ENCODE measurements at regions not wholly inside any gene's neighbourhood (a gene's known extent, or its start where the extent isn't known, plus 50 kb on each side); places are given as distances from the start of the nearest gene placed in this dataset.
A peak's percentile ranks its signal among the peaks of the same experiment; 100 is the strongest.

DNA sequence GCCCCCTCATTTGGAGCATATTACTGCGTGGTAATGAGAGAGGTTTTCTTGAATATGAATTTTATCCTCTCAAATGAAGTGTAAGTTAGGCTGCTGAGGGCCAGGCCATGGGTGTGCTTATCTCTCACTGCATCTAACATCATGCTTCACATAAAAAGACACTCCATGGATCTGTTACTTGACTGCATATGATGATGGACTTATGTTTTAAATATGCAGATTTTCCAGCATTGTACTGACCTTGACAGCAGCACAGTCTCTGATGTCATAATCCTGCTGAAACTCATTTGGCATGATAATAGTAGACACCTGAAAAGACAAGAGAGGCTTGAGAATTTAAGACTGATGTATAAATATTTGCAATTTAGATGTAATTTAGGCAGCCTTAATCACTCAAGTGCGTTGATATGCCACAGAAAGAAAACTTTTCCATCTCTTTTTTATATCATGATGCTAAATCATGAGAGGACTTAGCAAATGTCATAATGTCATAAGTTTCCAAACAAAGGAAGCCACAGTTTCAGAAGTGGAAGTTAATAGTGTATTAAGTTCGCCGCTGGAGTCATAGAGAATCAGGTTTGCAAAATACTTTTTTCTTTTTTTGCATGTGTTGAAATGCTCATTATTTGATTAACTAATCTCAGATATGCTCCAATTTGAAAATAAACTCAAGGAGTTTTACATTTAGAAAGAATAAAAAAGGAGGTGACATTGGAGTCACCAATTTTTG, 62.7 kb upstream of the CD302 start:
- Mint-ChIP-seq H3K9me3 (no peaks in the 10 kb centered on the region), H3K27ac (peak overlapping the region in 1 of 8 donors; percentile 6), H3K27me3 (no peaks in the 10 kb centered on the region), H3K4me3 (no peak overlapping the region), H3K4me1 (no peaks in the 10 kb centered on the region), H3K36me3 (peaks cover 29 to 73% (median 41%) of the 10 kb centered on the region in 3 donors)
- Histone ChIP-seq H3K4me3 (ENCODE audit: low read length) (no peak overlapping the region), H3K4me1 (ENCODE audit: insufficient read depth, low read length) (no peaks in the 10 kb centered on the region), H3K27me3 (ENCODE audit: insufficient read depth, low read length, poor library complexity, severe bottlenecking) (no peaks in the 10 kb centered on the region), H3K9me3 (ENCODE audit: low read length) (no peaks in the 10 kb centered on the region), H3K36me3 (ENCODE audit: insufficient read depth, low read length) (peaks cover 17% of the 10 kb centered on the region), H3K27ac (ENCODE audit: low read depth, low read length) (no peak overlapping the region)
- POLR2A ChIA-PET = no interaction called here
- no peak for DNase-seq
- CTCF ChIA-PET = no interaction called here

DNA sequence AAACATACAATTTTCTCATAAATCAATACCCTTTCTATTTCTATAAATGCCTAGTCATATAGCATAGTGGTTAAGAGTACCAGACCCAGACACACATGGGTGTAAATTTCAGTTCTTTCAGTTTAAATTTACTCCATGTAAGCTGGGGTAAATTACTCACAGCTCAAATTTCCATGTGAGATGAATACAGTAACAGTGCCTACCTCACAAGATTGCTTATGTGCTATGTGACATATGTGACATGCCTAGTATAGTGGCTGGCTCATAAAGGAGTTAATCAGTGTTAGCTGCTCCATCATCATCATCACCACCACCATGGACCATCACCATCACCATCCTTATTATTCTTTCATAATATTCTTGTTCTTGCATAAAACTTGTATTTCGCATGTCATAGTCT, 61.6 kb upstream of the CD302 start:
- Histone ChIP-seq H3K27ac (ENCODE audit: low read depth, low read length) (no peak overlapping the region), H3K27me3 (ENCODE audit: insufficient read depth, low read length, poor library complexity, severe bottlenecking) (no peaks in the 10 kb centered on the region), H3K4me3 (ENCODE audit: low read length) (no peak overlapping the region), H3K36me3 (ENCODE audit: insufficient read depth, low read length) (peaks cover 24% of the 10 kb centered on the region), H3K4me1 (ENCODE audit: insufficient read depth, low read length) (no peaks in the 10 kb centered on the region), H3K9me3 (ENCODE audit: low read length) (no peaks in the 10 kb centered on the region)
- ChIA-PET CTCF (no interaction called here), POLR2A (no interaction called here)
- Mint-ChIP-seq H3K27me3 (no peaks in the 10 kb centered on the region), H3K27ac (peak overlapping the region in 1 of 8 donors; percentile 59), H3K4me3 (no peak overlapping the region), H3K36me3 (peaks cover 22 to 76% (median 43%) of the 10 kb centered on the region in 3 donors), H3K9me3 (no peaks in the 10 kb centered on the region), H3K4me1 (no peaks in the 10 kb centered on the region)
- DNase-seq = no peak

DNA sequence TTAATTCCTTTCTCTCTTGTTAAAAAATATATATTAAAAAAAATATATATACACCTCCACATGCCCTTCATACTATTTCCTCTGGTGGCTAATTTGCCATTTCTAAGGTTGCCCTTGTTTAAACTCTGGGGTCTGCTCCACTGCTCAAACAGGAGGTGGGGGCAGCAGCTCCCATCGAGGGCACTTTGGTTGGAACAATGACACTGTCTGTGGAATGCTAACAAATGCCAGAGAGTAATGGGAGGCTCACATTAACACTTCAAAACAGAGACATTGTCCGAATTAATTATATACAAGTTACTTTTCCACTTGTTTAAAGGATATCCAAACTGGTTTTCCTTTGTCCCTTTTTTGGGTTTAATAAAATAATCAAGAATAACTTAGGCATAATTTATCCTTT, 58.8 kb upstream of the CD302 start:
- DNase-seq = no peak
- Histone ChIP-seq H3K9me3 (ENCODE audit: low read length) (no peaks in the 10 kb centered on the region), H3K36me3 (ENCODE audit: insufficient read depth, low read length) (peaks cover 21% of the 10 kb centered on the region), H3K4me3 (ENCODE audit: low read length) (no peak overlapping the region), H3K4me1 (ENCODE audit: insufficient read depth, low read length) (no peaks in the 10 kb centered on the region), H3K27me3 (ENCODE audit: insufficient read depth, low read length, poor library complexity, severe bottlenecking) (no peaks in the 10 kb centered on the region), H3K27ac (ENCODE audit: low read depth, low read length) (no peak overlapping the region)
- ChIA-PET CTCF (no interaction called here), POLR2A (no interaction called here)
- H3K4me1 Mint-ChIP-seq = no peaks in the 10 kb centered on the region
- H3K4me3 Mint-ChIP-seq = no peak overlapping the region
- peaks cover 16 to 76% (median 36%) of the 10 kb centered on the region in 3 donors for H3K36me3 Mint-ChIP-seq
- no peaks in the 10 kb centered on the region for H3K9me3 Mint-ChIP-seq
- no peaks in the 10 kb centered on the region for H3K27me3 Mint-ChIP-seq
- H3K27ac Mint-ChIP-seq = peak overlapping the region in 1 of 8 donors; percentile 35

DNA sequence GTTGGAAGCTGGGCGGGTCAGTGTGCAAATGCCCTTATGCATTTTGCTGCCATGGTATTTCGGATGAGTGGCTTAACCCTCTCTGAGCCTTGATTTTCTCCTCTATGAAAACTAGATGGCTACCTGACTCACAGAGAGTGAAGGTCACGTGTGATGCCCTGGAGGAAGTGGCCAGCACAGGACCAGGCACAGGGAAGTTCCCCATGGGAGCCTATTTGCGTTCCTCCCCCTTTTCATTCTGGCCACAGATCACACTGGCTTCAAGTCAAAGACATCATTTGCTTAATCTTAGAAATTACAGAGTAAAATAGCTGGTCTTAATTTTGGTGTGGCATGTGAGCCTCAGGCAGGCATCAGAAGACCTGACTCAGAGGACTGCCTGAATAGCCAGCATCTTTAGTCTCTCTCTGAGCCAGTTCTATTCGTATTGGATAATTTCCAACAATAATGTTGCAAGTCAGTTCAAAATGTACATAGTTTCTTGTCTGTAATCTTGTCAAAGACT, 57.6 kb upstream of the CD302 start:
- H3K27ac ChIP-seq (ENCODE audit: low read depth, low read length) = no peak overlapping the region
- no peaks in the 10 kb centered on the region for H3K27me3 ChIP-seq (ENCODE audit: insufficient read depth, low read length, poor library complexity, severe bottlenecking)
- Mint-ChIP-seq H3K4me1 (no peaks in the 10 kb centered on the region), H3K9me3 (no peaks in the 10 kb centered on the region), H3K4me3 (no peak overlapping the region), H3K36me3 (peaks cover 17 to 82% (median 32%) of the 10 kb centered on the region in 3 donors), H3K27ac (peak overlapping the region in 1 of 8 donors; percentile 34), H3K27me3 (no peaks in the 10 kb centered on the region)
- H3K9me3 ChIP-seq (ENCODE audit: low read length) = no peaks in the 10 kb centered on the region
- POLR2A ChIA-PET = no interaction called here
- CTCF ChIA-PET = no interaction called here
- H3K4me1 ChIP-seq (ENCODE audit: insufficient read depth, low read length) = no peaks in the 10 kb centered on the region
- H3K4me3 ChIP-seq (ENCODE audit: low read length) = no peak overlapping the region
- no peak for DNase-seq
- H3K36me3 ChIP-seq (ENCODE audit: insufficient read depth, low read length) = peaks cover 26% of the 10 kb centered on the region

DNA sequence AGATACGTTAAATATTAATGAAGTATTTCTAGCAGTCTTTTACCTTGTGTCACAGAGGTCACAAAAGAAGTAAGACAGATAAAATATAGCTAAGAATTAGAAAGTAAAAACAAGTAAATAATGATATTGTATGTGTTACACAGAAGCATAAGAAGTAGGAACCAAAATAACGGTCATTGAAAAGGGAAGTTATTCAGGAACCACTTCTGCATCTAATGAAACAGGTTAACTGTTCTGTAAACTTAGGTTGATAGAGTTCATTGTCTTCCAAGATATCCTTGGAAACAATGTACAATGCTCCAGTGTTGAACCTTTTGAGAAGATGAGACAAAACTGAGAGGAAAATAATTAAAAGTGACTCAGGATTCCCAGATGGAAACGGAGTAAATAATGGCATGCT, 57.1 kb upstream of the CD302 start:
- no peaks in the 10 kb centered on the region for H3K4me1 ChIP-seq (ENCODE audit: insufficient read depth, low read length)
- peaks cover 14 to 82% (median 30%) of the 10 kb centered on the region in 3 donors for H3K36me3 Mint-ChIP-seq
- no peak for DNase-seq
- H3K27me3 ChIP-seq (ENCODE audit: insufficient read depth, low read length, poor library complexity, severe bottlenecking) = no peaks in the 10 kb centered on the region
- H3K4me3 Mint-ChIP-seq = no peak overlapping the region
- CTCF ChIA-PET = no interaction called here
- H3K4me1 Mint-ChIP-seq = no peaks in the 10 kb centered on the region
- POLR2A ChIA-PET = no interaction called here
- H3K9me3 ChIP-seq (ENCODE audit: low read length) = no peaks in the 10 kb centered on the region
- no peaks in the 10 kb centered on the region for H3K27me3 Mint-ChIP-seq
- H3K9me3 Mint-ChIP-seq = no peaks in the 10 kb centered on the region
- H3K27ac ChIP-seq (ENCODE audit: low read depth, low read length) = no peak overlapping the region
- no peak overlapping the region for H3K4me3 ChIP-seq (ENCODE audit: low read length)
- H3K36me3 ChIP-seq (ENCODE audit: insufficient read depth, low read length) = peaks cover 26% of the 10 kb centered on the region
- no peak overlapping the region for H3K27ac Mint-ChIP-seq

DNA sequence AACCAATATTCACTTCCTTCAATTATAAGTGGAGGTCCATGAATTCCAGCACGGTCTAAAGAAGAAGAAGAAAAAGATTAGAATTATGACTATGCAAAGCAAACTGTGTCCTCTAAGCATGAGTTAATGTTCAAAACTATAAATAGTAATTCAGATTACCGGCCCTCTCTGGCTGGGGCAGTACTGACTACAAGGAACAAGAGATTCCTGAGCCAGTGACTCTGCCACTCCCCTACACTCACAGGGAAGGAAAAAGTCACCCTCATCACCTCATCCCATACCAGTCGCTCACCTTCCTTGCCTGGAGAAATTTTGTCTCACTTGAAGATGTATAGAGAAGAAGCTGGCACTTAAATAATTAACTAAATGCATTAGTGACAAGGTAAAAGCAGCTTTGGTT, 56.5 kb upstream of the CD302 start:
- Histone ChIP-seq H3K36me3 (ENCODE audit: insufficient read depth, low read length) (peaks cover 26% of the 10 kb centered on the region), H3K4me3 (ENCODE audit: low read length) (no peak overlapping the region), H3K9me3 (ENCODE audit: low read length) (no peaks in the 10 kb centered on the region), H3K4me1 (ENCODE audit: insufficient read depth, low read length) (no peaks in the 10 kb centered on the region), H3K27ac (ENCODE audit: low read depth, low read length) (no peak overlapping the region), H3K27me3 (ENCODE audit: insufficient read depth, low read length, poor library complexity, severe bottlenecking) (no peaks in the 10 kb centered on the region)
- Mint-ChIP-seq H3K36me3 (peaks cover 13 to 82% (median 34%) of the 10 kb centered on the region in 3 donors), H3K4me1 (no peaks in the 10 kb centered on the region), H3K4me3 (no peak overlapping the region), H3K9me3 (no peaks in the 10 kb centered on the region), H3K27me3 (no peaks in the 10 kb centered on the region), H3K27ac (peak overlapping the region in 1 of 8 donors; percentile 56)
- ChIA-PET CTCF (no interaction called here), POLR2A (no interaction called here)
- DNase-seq = no peak

DNA sequence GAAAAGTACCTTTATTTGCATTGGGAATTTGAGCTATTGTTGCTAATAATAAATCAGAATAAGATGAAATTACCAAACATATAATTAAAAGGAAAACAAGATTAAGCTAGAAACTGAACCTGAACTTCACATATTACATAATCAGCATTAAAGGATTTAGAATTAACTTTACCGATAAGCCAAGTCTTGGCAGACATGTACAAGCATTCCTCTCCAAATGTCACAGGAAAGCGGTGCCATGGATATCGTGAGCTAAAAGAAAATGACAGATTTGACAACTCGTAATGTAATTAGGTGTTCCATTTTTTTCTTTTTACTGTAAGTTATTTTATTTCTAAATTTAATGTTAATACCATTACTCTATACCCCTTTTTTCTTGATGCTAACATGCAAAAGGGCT, 55.1 kb upstream of the CD302 start:
- Histone ChIP-seq H3K4me3 (ENCODE audit: low read length) (no peak overlapping the region), H3K4me1 (ENCODE audit: insufficient read depth, low read length) (no peaks in the 10 kb centered on the region), H3K27me3 (ENCODE audit: insufficient read depth, low read length, poor library complexity, severe bottlenecking) (no peaks in the 10 kb centered on the region), H3K36me3 (ENCODE audit: insufficient read depth, low read length) (peaks cover 26% of the 10 kb centered on the region), H3K9me3 (ENCODE audit: low read length) (no peaks in the 10 kb centered on the region), H3K27ac (ENCODE audit: low read depth, low read length) (no peak overlapping the region)
- H3K4me3 Mint-ChIP-seq = no peak overlapping the region
- DNase-seq = no peak
- H3K27ac Mint-ChIP-seq = no peak overlapping the region
- POLR2A ChIA-PET = no interaction called here
- no peaks in the 10 kb centered on the region for H3K4me1 Mint-ChIP-seq
- H3K9me3 Mint-ChIP-seq = no peaks in the 10 kb centered on the region
- H3K27me3 Mint-ChIP-seq = no peaks in the 10 kb centered on the region
- CTCF ChIA-PET = no interaction called here
- peaks cover 20 to 79% (median 41%) of the 10 kb centered on the region in 3 donors for H3K36me3 Mint-ChIP-seq

DNA sequence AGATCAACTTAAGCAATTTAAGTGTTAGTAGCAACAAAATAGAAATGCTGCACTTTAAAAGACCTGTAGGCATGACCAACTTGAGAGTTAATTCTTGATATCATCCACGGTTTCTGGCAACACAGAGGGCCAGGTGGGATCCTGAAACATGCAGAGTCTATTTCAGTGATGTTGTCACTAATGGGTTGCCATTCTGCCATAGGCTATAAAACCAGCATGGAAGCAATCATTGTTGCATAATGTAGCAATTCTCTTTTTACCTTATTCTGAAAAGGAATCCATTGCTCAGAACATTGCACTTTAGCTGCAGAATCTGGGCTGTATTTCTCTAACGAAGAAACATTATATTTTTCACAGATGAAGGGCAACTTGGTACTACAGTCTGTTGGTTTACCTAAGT, 53.9 kb upstream of the CD302 start:
- Histone ChIP-seq H3K4me3 (ENCODE audit: low read length) (no peak overlapping the region), H3K27ac (ENCODE audit: low read depth, low read length) (no peak overlapping the region), H3K27me3 (ENCODE audit: insufficient read depth, low read length, poor library complexity, severe bottlenecking) (no peaks in the 10 kb centered on the region), H3K4me1 (ENCODE audit: insufficient read depth, low read length) (no peaks in the 10 kb centered on the region), H3K36me3 (ENCODE audit: insufficient read depth, low read length) (peaks cover 26% of the 10 kb centered on the region), H3K9me3 (ENCODE audit: low read length) (no peaks in the 10 kb centered on the region)
- no peak overlapping the region for H3K4me3 Mint-ChIP-seq
- CTCF ChIA-PET = no interaction called here
- no peaks in the 10 kb centered on the region for H3K4me1 Mint-ChIP-seq
- no peaks in the 10 kb centered on the region for H3K9me3 Mint-ChIP-seq
- POLR2A ChIA-PET = no interaction called here
- H3K27me3 Mint-ChIP-seq = no peaks in the 10 kb centered on the region
- peak overlapping the region in 1 of 8 donors; percentile 2 for H3K27ac Mint-ChIP-seq
- DNase-seq = no peak
- H3K36me3 Mint-ChIP-seq = peaks cover 21 to 82% (median 43%) of the 10 kb centered on the region in 3 donors

Data from CD8-positive, alpha-beta memory T cell (primary cell).